Mammary epithelial cell (primary cell): ENCODE measurements at regions not wholly inside any gene's neighbourhood (a gene's known extent, or its start where the extent isn't known, plus 50 kb on each side); places are given as distances from the start of the nearest gene placed in this dataset.

Experiments
- EZH2 ChIP-seq: IDR thresholded peaks from 2 replicates; pipeline ENCODE4 v1.6.1; 2012; ENCODE audit warnings: low read length, inconsistent platforms, borderline replicate concordance
- TF ChIP-seq, protein P1 (sequence below), 2 donors: IDR thresholded peaks in 1 of 2; conservative IDR thresholded peaks in 1 of 2; 2 replicates each; pipeline ENCODE4 v1.5.1; 2011 to 2012; ENCODE audit warnings: inconsistent platforms in 2 of 2, low read length in 2 of 2, mild to moderate bottlenecking in 2 of 2, control low read depth in 1 of 2, low read depth in 1 of 2; ENCODE audit not compliant: insufficient read depth in 1 of 2; ENCODE audit errors: extremely low read depth in 1 of 2

DNA sequence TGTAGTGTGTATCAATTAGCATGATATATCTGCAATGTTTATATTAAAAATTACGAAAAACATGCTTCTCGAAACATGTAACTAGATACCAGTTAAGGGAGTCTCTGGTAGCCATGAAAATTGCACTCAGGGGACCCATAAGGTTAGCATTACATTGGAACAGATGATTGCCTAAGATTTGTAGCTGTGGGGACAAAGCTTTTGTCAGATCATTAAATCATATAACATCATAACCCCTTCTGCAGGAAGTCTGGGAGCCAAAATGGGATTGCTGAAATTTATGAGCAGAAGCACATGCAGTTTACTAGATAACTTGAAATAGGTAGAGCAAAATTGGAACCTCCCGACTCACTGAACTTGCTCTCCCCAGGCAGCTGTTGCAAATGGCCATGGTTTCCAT is 235.0 kb upstream of the IGFBP3 start:
- TF ChIP-seq, protein P1, sequence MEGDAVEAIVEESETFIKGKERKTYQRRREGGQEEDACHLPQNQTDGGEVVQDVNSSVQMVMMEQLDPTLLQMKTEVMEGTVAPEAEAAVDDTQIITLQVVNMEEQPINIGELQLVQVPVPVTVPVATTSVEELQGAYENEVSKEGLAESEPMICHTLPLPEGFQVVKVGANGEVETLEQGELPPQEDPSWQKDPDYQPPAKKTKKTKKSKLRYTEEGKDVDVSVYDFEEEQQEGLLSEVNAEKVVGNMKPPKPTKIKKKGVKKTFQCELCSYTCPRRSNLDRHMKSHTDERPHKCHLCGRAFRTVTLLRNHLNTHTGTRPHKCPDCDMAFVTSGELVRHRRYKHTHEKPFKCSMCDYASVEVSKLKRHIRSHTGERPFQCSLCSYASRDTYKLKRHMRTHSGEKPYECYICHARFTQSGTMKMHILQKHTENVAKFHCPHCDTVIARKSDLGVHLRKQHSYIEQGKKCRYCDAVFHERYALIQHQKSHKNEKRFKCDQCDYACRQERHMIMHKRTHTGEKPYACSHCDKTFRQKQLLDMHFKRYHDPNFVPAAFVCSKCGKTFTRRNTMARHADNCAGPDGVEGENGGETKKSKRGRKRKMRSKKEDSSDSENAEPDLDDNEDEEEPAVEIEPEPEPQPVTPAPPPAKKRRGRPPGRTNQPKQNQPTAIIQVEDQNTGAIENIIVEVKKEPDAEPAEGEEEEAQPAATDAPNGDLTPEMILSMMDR (conservative IDR thresholded peaks at IDR 0.05 in 1 of 2, IDR thresholded peaks at IDR 0.05 in 1 of 2; ENCODE audit: extremely low read depth in 1 of 2, insufficient read depth in 1 of 2, low read depth in 1 of 2, low read length in 2 of 2): no peak
- TF ChIP-seq EZH2: no peak
